K562 (cell line): ENCODE measurements at regions not wholly inside any gene's neighbourhood (a gene's known extent, or its start where the extent isn't known, plus 50 kb on each side); places are given as distances from the start of the nearest gene placed in this dataset.

Experiments used
- ATAC-seq: fragments of 200-7000 bp; cut with Tn5 transposase; 3 replicates; pipeline ENCODE4 v1.9.1; 2020; ENCODE audit warnings: moderate library complexity
- BruUV-seq: library from RNA; stranded (reverse); fragments of 400-500 nt; replicated peaks from 2 replicates; lab custom pipeline; 2021; lab: Mats Ljungman, UMichigan
- CTCF ChIA-PET: fragments of 300-600 bp; formaldehyde crosslinking; extraction: SDS; loops from one replicate; lab custom pipeline; 2021; ENCODE audit warnings: low intra/inter-chr PET ratio; lab: Yijun Ruan, JAX
- POLR2A ChIA-PET: fragments of 300-600, 350-650 bp; sonication (Branson Sonifier 250); formaldehyde crosslinking; extraction: SDS; loops from one replicate; lab custom pipeline; 2021; ENCODE audit warnings: antibody characterized with exemption, inconsistent platforms; lab: Yijun Ruan, JAX
- DNase-seq, 4 experiments: peaks; one replicate each; pipeline versions ENCODE4 v3.0.0 to v3.0.0-alpha.2; 2011 to 2018; ENCODE audit warnings: low spot score in 3 of 4, mixed read lengths in 3 of 4; ENCODE audit errors: extremely low read depth in 1 of 4
- FAIRE-seq: peaks from 2 replicates; lab custom pipeline; 2011; peaks lifted over from hg19 to GRCh38; lab: Jason Lieb, UNC
- H2AFZ ChIP-seq: 2 replicates; pipeline ENCODE4 v1.6.0; 2011; ENCODE audit warnings: low read depth, low read length, control low read depth, inconsistent platforms
- H3K27ac ChIP-seq: fragments of 200-600 bp; 3 replicates; pipeline ENCODE4 v1.8.0; 2011; ENCODE audit warnings: low read depth, mild to moderate bottlenecking, control low read depth, inconsistent platforms, low read length, moderate library complexity, mixed read lengths; ENCODE audit errors: extremely low read depth
- H3K27me3 ChIP-seq, 2 experiments: fragments of 300-600 bp in 1 of 2; 2 replicates in 1 of 2; 3 replicates in 1 of 2; pipeline versions ENCODE4 v1.6.0 to v1.8.0; 2011; ENCODE audit warnings: inconsistent platforms in 2 of 2, low read length in 2 of 2, mild to moderate bottlenecking in 1 of 2, mixed read lengths in 1 of 2, moderate library complexity in 1 of 2; ENCODE audit not compliant: control insufficient read depth in 2 of 2, insufficient read depth in 2 of 2
- H3K36me3 ChIP-seq: fragments of 300-600 bp; 3 replicates; pipeline ENCODE4 v1.8.0; 2011; ENCODE audit warnings: mild to moderate bottlenecking, low read length, inconsistent platforms; ENCODE audit not compliant: control insufficient read depth, insufficient read depth
- H3K4me1 ChIP-seq, 2 experiments: fragments of 200-600 bp in 1 of 2; replicated peaks in 1 of 2; 2 replicates in 1 of 2; 3 replicates in 1 of 2; pipeline versions ENCODE4 v1.5.1 to v1.8.0; 2011; ENCODE audit warnings: inconsistent platforms in 2 of 2, low read length in 2 of 2, mild to moderate bottlenecking in 1 of 2, mixed read lengths in 1 of 2, moderate library complexity in 1 of 2; ENCODE audit not compliant: control insufficient read depth in 2 of 2, insufficient read depth in 2 of 2
- H3K4me2 ChIP-seq: 2 replicates; pipeline ENCODE4 v1.6.1; 2011; ENCODE audit warnings: low read length, control low read depth, inconsistent platforms, mixed read lengths; ENCODE audit not compliant: insufficient read depth
- H3K4me3 ChIP-seq: fragments of 200-600 bp; sonication (generic), shearing (Covaris generic); 2 replicates; pipeline ENCODE4 v1.5.1; 2016; ENCODE audit warnings: control low read depth, inconsistent platforms
- H3K79me2 ChIP-seq: fragments of 200-600 bp; 3 replicates; pipeline ENCODE4 v1.8.0; 2011; ENCODE audit warnings: low read length, inconsistent platforms; ENCODE audit not compliant: control insufficient read depth, insufficient read depth
- H3K9ac ChIP-seq, 2 experiments: 2 replicates each; pipeline versions ENCODE4 v1.6.0 to v1.6.1; 2011; ENCODE audit warnings: low read depth in 2 of 2, low read length in 2 of 2, control low read depth in 1 of 2, inconsistent platforms in 1 of 2, mild to moderate bottlenecking in 1 of 2, mixed read lengths in 1 of 2; ENCODE audit not compliant: insufficient read depth in 1 of 2
- H3K9me1 ChIP-seq: one replicate; pipeline ENCODE4 v1.6.0; 2011; ENCODE audit warnings: inconsistent platforms, mild to moderate bottlenecking, low read length, moderate library complexity; ENCODE audit not compliant: control insufficient read depth, insufficient read depth
- H3K9me3 ChIP-seq: replicated peaks from 2 replicates; pipeline ENCODE4 v1.5.1; 2011; ENCODE audit warnings: low read depth, low read length, inconsistent platforms; ENCODE audit not compliant: control insufficient read depth, insufficient read depth
- H4K20me1 ChIP-seq: replicated peaks from 2 replicates; pipeline ENCODE4 v1.6.1; 2011; ENCODE audit warnings: low read length, inconsistent platforms, mixed read lengths; ENCODE audit not compliant: control insufficient read depth, insufficient read depth
- DDX20 ChIP-seq: fragments of 450-650 bp; IDR thresholded peaks from 2 replicates; pipeline ENCODE4 v1.6.1; 2016; ENCODE audit warnings: missing genetic modification characterization, low read depth, mild to moderate bottlenecking, missing compliant biosample characterization, moderate library complexity
- DEAF1 ChIP-seq: fragments of 450-650 bp; formaldehyde crosslinking; IDR thresholded peaks from 2 replicates; pipeline ENCODE4 v1.4.0; 2020; ENCODE audit warnings: mild to moderate bottlenecking, moderate library complexity
- E4F1 ChIP-seq: fragments of 250-450 bp; sonication (Bioruptor Pico); IDR thresholded peaks from 2 replicates; pipeline ENCODE4 v1.5.0; 2021; ENCODE audit warnings: mild to moderate bottlenecking, borderline replicate concordance
- ERF ChIP-seq: fragments of 450-650 bp; formaldehyde crosslinking; IDR thresholded peaks from 2 replicates; pipeline ENCODE4 v1.4.0; 2020; ENCODE audit warnings: mild to moderate bottlenecking, mixed read lengths
- IRF2 ChIP-seq: sonication (generic); formaldehyde crosslinking; IDR thresholded peaks from 2 replicates; pipeline ENCODE4 v1.8.1; 2022; ENCODE audit warnings: mild to moderate bottlenecking, missing genetic modification reagents
- KAT2B ChIP-seq: IDR thresholded peaks from one replicate; pipeline ENCODE4 v1.6.1; 2012; ENCODE audit warnings: low read depth, mild to moderate bottlenecking, control low read depth, inconsistent platforms, low read length, moderate library complexity
- MAFF ChIP-seq: IDR thresholded peaks from 2 replicates; pipeline ENCODE4 v1.6.1; 2012; ENCODE audit warnings: low read length, improper control_type of control experiment
- MITF ChIP-seq: IDR thresholded peaks from 2 replicates; pipeline ENCODE4 v1.6.1; 2014; ENCODE audit warnings: antibody characterized with exemption
- POLR3G ChIP-seq: IDR thresholded peaks from 2 replicates; pipeline ENCODE4 v1.6.1; 2011; ENCODE audit not compliant: insufficient read length, insufficient replicate concordance; ENCODE audit errors: extremely low read depth
- SRSF7 ChIP-seq: fragments of 200-400 bp; formaldehyde crosslinking; optimal IDR thresholded peaks from 2 replicates; pipeline ENCODE3; 2017; ENCODE audit warnings: mild to moderate bottlenecking, low read depth, low read length
- TAL1 ChIP-seq: fragments of 450-650 bp; IDR thresholded peaks from 2 replicates; pipeline ENCODE4 v1.6.1; 2016; ENCODE audit warnings: mild to moderate bottlenecking
- ZNF395 ChIP-seq: fragments of 200-800 bp; sonication (Bioruptor generic); IDR thresholded peaks from 2 replicates; pipeline ENCODE4 v1.6.1; 2017; ENCODE audit warnings: missing genetic modification characterization, missing compliant biosample characterization
- WGBS: fragments of 100-300 bp; shearing (Covaris generic); methylation state at CpG from one replicate; pipeline ENCODE4 v1.1.6; 2016; ENCODE audit warnings: low coverage, mixed read lengths; ENCODE audit not compliant: insufficient coverage; ENCODE audit errors: missing lambda C conversion rate; 5-methylcytosine and 5-hydroxymethylcytosine counted together
- in situ Hi-C: fragments of 300-500 bp; cut with MboI; formaldehyde crosslinking; loops from 4 replicates; pipeline ENCODE4 v1.15.0; 2018; ENCODE audit warnings: inconsistent platforms, mixed read lengths
- intact Hi-C: fragments of 100-400 bp; cut with micrococcal nuclease; formaldehyde crosslinking; loops from 2 replicates; pipeline ENCODE4 v1.14.2; 2022

GRCh38 chr10:57341294-57341693, 926.4 kb downstream of the IPMK start:
- Histone ChIP-seq H3K27me3 (no peaks in the 10 kb centered on the region), H3K4me1 (no peaks in the 10 kb centered on the region), H2AFZ (no peak overlapping the region), H3K9me1 (no peaks in the 10 kb centered on the region), H3K36me3 (no peaks in the 10 kb centered on the region), H4K20me1 (no peaks in the 10 kb centered on the region), H3K79me2 (no peaks in the 10 kb centered on the region), H3K27ac (no peak overlapping the region), H3K4me2 (no peak overlapping the region), H3K9ac (no peak overlapping the region), H3K9me3 (no peaks in the 10 kb centered on the region), H3K4me3 (no peak overlapping the region)
- FAIRE-seq, result no peak
- DNase-seq, result no peak
- no TSS peak for BruUV-seq
- 3% methylated on average over 7 of the region's 7 CpGs for WGBS
- no peak for ATAC-seq
- POLR2A ChIA-PET, result no interaction called here
- in situ Hi-C loops (loop anchor here (25.0 kb wide), 1 partner anchor 821 kb away; no protein-coding TSS in a partner anchor), intact Hi-C loops (no loop called here)
- no peak for TF ChIP-seq IRF2 (CRISPR knock-in tag)
- no peak for TF ChIP-seq E4F1
- TF ChIP-seq ERF (CRISPR knock-in tag), result no peak
- no peak for TF ChIP-seq MITF
- TF ChIP-seq MAFF, result no peak
- no peak for TF ChIP-seq SRSF7
- TF ChIP-seq POLR3G, result no peak
- TF ChIP-seq TAL1, result no peak
- TF ChIP-seq DDX20 (tag), result no peak
- no peak for TF ChIP-seq DEAF1 (CRISPR knock-in tag)
- no peak for TF ChIP-seq KAT2B
- no peak for TF ChIP-seq ZNF395
- CTCF ChIA-PET, result no interaction called here
